ENCODE measurements at regions not wholly inside any gene's neighbourhood (a gene's known extent, or its start where the extent isn't known, plus 50 kb on each side); places are given as distances from the start of the nearest gene placed in this dataset.

DNA sequence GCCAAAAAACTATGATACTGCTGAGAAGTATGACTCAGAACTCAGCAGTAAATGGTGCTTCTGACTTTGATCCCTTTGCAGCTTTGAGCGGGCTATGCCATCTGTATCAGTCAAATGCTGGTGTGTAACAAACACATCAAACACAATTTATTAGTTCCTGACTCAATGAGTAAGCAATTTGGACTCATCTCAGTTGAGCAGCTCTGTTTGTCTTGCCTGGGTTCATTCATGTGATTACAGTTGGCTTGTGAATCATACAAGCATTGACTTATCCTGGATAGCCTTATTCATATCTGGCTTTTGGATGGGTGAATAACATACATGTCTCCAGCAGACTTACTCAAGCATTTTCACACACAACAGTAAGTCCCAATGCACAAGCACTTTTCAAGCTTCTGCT, 858.8 kb downstream of the METTL15 start:
- TF ChIP-seq, protein P1, sequence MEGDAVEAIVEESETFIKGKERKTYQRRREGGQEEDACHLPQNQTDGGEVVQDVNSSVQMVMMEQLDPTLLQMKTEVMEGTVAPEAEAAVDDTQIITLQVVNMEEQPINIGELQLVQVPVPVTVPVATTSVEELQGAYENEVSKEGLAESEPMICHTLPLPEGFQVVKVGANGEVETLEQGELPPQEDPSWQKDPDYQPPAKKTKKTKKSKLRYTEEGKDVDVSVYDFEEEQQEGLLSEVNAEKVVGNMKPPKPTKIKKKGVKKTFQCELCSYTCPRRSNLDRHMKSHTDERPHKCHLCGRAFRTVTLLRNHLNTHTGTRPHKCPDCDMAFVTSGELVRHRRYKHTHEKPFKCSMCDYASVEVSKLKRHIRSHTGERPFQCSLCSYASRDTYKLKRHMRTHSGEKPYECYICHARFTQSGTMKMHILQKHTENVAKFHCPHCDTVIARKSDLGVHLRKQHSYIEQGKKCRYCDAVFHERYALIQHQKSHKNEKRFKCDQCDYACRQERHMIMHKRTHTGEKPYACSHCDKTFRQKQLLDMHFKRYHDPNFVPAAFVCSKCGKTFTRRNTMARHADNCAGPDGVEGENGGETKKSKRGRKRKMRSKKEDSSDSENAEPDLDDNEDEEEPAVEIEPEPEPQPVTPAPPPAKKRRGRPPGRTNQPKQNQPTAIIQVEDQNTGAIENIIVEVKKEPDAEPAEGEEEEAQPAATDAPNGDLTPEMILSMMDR (IDR thresholded peaks at IDR 0.05): no peak

- TF ChIP-seq, protein P1 (IDR thresholded peaks at IDR 0.05): no peak
These were observed 857.6 kb downstream of the METTL15 start for GRCh38 chr11:28965819-28966218.

DNA sequence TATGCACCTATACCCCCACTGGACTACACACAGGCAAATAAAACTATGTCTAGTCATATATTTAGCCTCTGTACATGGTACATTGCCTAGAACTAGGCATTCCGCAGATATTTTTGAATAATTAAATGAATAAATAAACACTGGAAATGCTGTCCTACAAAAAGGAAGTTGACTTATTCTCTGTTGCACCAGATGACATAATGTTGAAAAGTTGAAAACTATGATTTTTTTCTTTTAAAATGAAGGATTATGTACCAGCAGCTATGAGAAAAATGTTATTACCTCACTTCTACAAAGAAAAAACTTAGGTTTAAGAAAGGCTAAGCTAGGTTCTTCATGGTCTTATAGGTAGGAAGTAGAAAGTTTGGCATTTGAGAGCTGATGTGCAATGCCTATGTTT, 856.6 kb downstream of the METTL15 start:
- TF ChIP-seq, protein P1 (IDR thresholded peaks at IDR 0.05): no peak

DNA sequence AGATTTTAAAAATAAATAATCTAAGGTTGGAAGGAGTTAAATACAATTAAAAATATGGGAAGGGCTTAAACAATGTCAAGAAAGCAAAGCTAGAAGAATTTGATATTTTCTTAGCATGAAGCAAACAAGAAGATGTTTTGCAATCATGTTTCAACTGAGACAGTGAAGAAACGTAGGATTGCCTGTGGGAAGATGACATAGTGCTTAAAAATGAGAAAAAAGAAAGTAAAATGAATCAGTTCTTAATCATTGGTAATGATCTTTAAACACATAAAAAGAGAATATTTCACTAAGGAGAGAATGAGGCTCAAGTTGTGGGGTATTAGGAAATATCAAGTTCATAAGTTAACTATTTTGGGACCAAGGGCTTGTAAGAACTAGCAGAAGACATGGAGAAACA, 855.0 kb downstream of the METTL15 start:
- TF ChIP-seq, protein P1 (IDR thresholded peaks at IDR 0.05): no peak

- TF ChIP-seq, protein P1 (IDR thresholded peaks at IDR 0.05): no peak
These were observed 854.3 kb downstream of the METTL15 start for GRCh38 chr11:28962502-28962901.

DNA sequence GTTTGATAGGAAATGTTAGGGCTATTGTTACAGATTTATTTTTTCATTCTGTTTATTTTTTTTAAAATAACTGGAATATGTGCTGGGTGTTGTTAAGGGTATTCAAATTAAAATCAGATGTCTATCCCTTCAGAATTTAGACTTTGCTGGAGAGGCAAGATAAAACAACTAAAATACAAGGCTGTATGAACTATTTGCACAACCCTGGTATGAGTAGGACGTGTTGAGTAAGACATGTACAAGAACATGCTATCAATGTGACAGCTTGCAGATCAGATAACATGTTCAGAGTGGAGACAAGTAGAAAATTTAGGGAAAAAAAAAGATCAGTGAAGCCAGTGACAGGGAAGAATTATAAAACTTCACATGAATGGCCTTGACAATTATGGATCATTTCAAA, 853.5 kb downstream of the METTL15 start:
- TF ChIP-seq, protein P1 (IDR thresholded peaks at IDR 0.05): no peak

DNA sequence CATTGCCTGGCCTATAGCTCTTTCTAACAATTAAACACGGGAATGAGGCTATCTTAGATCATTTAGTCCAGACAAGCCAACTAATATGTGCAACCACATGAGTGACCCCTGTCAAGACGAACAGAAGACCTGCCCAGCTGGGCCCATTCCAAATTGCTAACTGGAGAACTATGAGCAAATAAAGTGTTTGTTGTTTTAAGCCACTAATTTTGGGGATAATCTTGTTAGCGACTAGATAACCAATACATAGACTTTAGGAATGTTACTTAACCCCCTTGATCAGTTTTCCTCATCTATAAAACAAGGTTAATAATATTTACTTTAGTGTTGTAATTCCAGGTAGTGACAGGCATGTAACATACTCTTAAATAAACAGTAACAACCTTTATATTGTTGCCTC, 848.3 kb downstream of the METTL15 start:
- TF ChIP-seq, protein P1 (IDR thresholded peaks at IDR 0.05): no peak

GRCh38 chr11:28951191-28951590, 843.0 kb downstream of the METTL15 start:
- TF ChIP-seq, protein P1 (IDR thresholded peaks at IDR 0.05): no peak

Data from LNCAP (cell line).